HK-2 (cell line): ENCODE measurements at regions not wholly inside any gene's neighbourhood (a gene's known extent, or its start where the extent isn't known, plus 50 kb on each side); places are given as distances from the start of the nearest gene placed in this dataset.
A peak's percentile ranks its signal among the peaks of the same experiment; 100 is the strongest.
"Not testable (repeated sequence)": the region's sequence is repeated elsewhere in the genome, so short reads cannot be mapped to it uniquely, and the experiment has no call there.

Experiments
- DNase-seq: peaks from one replicate; pipeline ENCODE4 v3.0.0-alpha.2; 2018; ENCODE audit not compliant: unreplicated experiment

GRCh38 chr6:26260110-26260637 lies 104.8 kb upstream of the BTN3A2 start:
- DNase-seq = no peak

GRCh38 chr6:26260725-26261490 lies 104.1 kb upstream of the BTN3A2 start:
- no peak for DNase-seq

GRCh38 chr6:26264547-26264946 lies 100.5 kb upstream of the BTN3A2 start:
- DNase-seq = no peak

GRCh38 chr6:26267083-26267589 lies 97.9 kb upstream of the BTN3A2 start:
- DNase-seq = no peak

- DNase-seq = no peak
Measured at GRCh38 chr6:26268659-26269402, 96.2 kb upstream of the BTN3A2 start.

- no peak for DNase-seq
Measured at GRCh38 chr6:26269531-26270485, 95.2 kb upstream of the BTN3A2 start.

- no peak for DNase-seq
Measured at GRCh38 chr6:26270486-26270861, 94.5 kb upstream of the BTN3A2 start.

- DNase-seq = peak; percentile 71
Measured at GRCh38 chr6:26270903-26271667, 93.9 kb upstream of the BTN3A2 start.

GRCh38 chr6:26271668-26272024 lies 93.4 kb upstream of the BTN3A2 start:
- peak; percentile 30 for DNase-seq

GRCh38 chr6:26272171-26272637 lies 92.8 kb upstream of the BTN3A2 start:
- peak; percentile 53 for DNase-seq

GRCh38 chr6:26273673-26274588 lies 91.1 kb upstream of the BTN3A2 start:
- DNase-seq = no peak

- no peak for DNase-seq
Measured at GRCh38 chr6:26275663-26276062, 89.3 kb upstream of the BTN3A2 start.

- DNase-seq = no peak
Measured at GRCh38 chr6:26276841-26277648, 88.0 kb upstream of the BTN3A2 start.

- DNase-seq = no peak
Measured at GRCh38 chr6:26278536-26278935, 86.5 kb upstream of the BTN3A2 start.

- not testable (repeated sequence) for DNase-seq
Measured at GRCh38 chr6:26279371-26279770, 85.6 kb upstream of the BTN3A2 start.

- DNase-seq = no peak
Measured at GRCh38 chr6:26280407-26280806, 84.6 kb upstream of the BTN3A2 start.

GRCh38 chr6:26284537-26285142 lies 80.4 kb upstream of the BTN3A2 start:
- DNase-seq = peak; percentile 7
